ENCODE measurements at regions not wholly inside any gene's neighbourhood (a gene's known extent, or its start where the extent isn't known, plus 50 kb on each side); places are given as distances from the start of the nearest gene placed in this dataset.

DNA sequence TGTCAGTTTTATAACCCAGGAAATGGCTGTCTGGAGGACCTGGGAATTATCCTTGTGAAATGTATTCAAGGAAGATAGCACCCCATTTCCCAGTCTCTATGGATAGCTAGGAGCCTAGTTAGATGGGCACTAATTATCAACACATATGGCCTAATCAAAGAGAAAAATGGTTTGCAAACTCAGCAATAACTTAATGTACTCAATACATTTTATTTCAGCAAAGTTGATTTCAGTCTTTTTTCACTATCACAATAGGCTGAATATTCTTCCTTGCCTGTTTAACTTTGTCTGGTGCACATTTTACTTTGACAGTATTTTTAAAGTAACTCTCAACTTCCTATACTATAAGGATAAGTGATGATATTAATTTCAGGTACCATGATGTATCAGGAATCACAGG lies 756.3 kb downstream of the CCDC85A start:
- no peak overlapping the region for H3K27ac ChIP-seq
- no peaks in the 10 kb centered on the region for H3K9me3 ChIP-seq
- no peaks in the 10 kb centered on the region for H3K4me1 ChIP-seq
- no peak for DNase-seq
- H3K36me3 ChIP-seq = no peaks in the 10 kb centered on the region
- H3K4me3 ChIP-seq = no peak overlapping the region
- intact Hi-C loops (cut with DNase I) = no loop called here
- H3K27me3 ChIP-seq = no peaks in the 10 kb centered on the region
- ATAC-seq = no peak
- TF ChIP-seq POLR2A (IDR thresholded peaks at IDR 0.05) = no peak
- TF ChIP-seq, protein P1, sequence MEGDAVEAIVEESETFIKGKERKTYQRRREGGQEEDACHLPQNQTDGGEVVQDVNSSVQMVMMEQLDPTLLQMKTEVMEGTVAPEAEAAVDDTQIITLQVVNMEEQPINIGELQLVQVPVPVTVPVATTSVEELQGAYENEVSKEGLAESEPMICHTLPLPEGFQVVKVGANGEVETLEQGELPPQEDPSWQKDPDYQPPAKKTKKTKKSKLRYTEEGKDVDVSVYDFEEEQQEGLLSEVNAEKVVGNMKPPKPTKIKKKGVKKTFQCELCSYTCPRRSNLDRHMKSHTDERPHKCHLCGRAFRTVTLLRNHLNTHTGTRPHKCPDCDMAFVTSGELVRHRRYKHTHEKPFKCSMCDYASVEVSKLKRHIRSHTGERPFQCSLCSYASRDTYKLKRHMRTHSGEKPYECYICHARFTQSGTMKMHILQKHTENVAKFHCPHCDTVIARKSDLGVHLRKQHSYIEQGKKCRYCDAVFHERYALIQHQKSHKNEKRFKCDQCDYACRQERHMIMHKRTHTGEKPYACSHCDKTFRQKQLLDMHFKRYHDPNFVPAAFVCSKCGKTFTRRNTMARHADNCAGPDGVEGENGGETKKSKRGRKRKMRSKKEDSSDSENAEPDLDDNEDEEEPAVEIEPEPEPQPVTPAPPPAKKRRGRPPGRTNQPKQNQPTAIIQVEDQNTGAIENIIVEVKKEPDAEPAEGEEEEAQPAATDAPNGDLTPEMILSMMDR (IDR thresholded peaks at IDR 0.05) = no peak

DNA sequence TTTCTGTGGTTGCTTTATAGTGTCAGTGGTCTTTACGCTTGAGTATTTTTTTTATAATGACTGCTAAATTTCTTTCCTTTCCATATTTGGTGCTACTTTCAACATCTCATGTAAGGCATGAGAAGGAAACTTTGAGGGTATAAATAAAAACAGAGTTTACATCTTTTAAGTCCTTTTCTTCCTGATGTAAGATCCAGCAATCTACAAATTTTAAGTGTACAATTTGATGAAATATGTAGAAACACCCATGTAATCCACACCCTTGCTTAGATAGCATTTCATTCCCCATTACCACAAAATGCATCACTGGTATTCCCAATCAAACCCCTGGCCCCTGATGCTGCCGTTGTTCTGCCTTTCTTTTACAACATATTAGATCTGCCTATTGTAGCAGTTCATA lies 769.1 kb downstream of the CCDC85A start:
- Histone ChIP-seq H3K4me1 (no peaks in the 10 kb centered on the region), H3K36me3 (no peaks in the 10 kb centered on the region), H3K27ac (no peak overlapping the region), H3K27me3 (no peaks in the 10 kb centered on the region), H3K9me3 (peaks cover 0 to 3% (median 0%) of the 10 kb centered on the region in 4 donors), H3K4me3 (no peak overlapping the region)
- no peak for TF ChIP-seq POLR2A (IDR thresholded peaks at IDR 0.05)
- TF ChIP-seq, protein P1 (IDR thresholded peaks at IDR 0.05) = no peak
- DNase-seq (no peak), ATAC-seq (no peak)
- whole genome bisulfite sequencing (ENCODE audit: insufficient coverage, low coverage, low lambda C conversion rate, missing lambda C conversion rate) = 61% methylated on average over 2 of the region's 2 CpGs
- intact Hi-C loops (cut with DNase I) = no loop called here

DNA sequence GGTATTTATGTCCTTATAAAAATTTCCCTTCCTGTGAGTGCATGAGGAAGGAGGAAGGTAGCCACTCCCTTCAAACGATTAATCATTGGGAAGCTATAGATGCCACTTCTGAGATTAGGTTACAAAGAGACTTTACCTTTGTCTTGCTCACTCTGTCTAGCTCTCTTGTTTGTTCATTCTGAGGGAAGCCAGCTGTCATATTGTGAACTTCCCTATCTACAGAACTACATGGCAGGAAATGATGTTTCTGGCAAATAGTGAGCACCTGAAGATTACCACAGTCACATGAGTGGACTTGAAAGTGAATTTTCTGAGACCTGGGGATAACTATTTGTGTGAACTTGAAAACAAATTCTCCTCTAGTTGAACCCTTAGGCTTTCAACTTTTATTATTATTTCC lies 776.8 kb downstream of the CCDC85A start:
- no peaks in the 10 kb centered on the region for H3K27me3 ChIP-seq
- intact Hi-C loops (cut with DNase I) = no loop called here
- ATAC-seq = no peak
- no peak overlapping the region for H3K4me3 ChIP-seq
- no peaks in the 10 kb centered on the region for H3K4me1 ChIP-seq
- H3K27ac ChIP-seq = no peak overlapping the region
- TF ChIP-seq, protein P1 (IDR thresholded peaks at IDR 0.05) = no peak
- no peak for TF ChIP-seq POLR2A (IDR thresholded peaks at IDR 0.05)
- peaks cover 0 to 6% (median 0%) of the 10 kb centered on the region in 4 donors for H3K9me3 ChIP-seq
- no peaks in the 10 kb centered on the region for H3K36me3 ChIP-seq
- DNase-seq = no peak
- WGBS (ENCODE audit: insufficient coverage, low coverage, low lambda C conversion rate, missing lambda C conversion rate) = 36% methylated on average over 1 of the region's 1 CpG

DNA sequence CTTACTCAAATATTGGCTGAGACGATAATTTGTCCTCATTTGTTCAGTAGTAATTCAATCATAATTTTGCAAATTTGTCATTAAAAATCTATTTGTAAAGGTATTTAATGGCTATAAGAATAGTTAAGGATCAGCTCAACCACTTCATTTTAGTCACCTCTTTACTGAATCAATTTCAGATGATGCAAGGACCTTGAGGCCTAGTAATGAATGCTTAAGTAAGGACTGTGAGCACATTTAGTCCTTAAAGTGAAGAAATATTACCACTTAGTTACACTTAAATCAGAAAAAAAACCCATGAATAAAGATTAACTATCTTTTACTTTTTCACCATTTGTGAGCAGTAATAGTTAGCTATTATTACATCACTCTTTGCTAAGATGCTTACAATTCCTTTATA lies 778.9 kb downstream of the CCDC85A start:
- no peak for TF ChIP-seq POLR2A (IDR thresholded peaks at IDR 0.05)
- TF ChIP-seq, protein P1 (IDR thresholded peaks at IDR 0.05) = no peak
- ATAC-seq (no peak), DNase-seq (no peak)
- intact Hi-C loops (cut with DNase I) = no loop called here
- Histone ChIP-seq H3K9me3 (peaks cover 0 to 5% (median 0%) of the 10 kb centered on the region in 4 donors), H3K4me3 (no peak overlapping the region), H3K27me3 (no peaks in the 10 kb centered on the region), H3K36me3 (no peaks in the 10 kb centered on the region), H3K27ac (no peak overlapping the region), H3K4me1 (no peaks in the 10 kb centered on the region)
- 87% methylated on average over 1 of the region's 1 CpG for WGBS (ENCODE audit: insufficient coverage, low coverage, low lambda C conversion rate, missing lambda C conversion rate)

DNA sequence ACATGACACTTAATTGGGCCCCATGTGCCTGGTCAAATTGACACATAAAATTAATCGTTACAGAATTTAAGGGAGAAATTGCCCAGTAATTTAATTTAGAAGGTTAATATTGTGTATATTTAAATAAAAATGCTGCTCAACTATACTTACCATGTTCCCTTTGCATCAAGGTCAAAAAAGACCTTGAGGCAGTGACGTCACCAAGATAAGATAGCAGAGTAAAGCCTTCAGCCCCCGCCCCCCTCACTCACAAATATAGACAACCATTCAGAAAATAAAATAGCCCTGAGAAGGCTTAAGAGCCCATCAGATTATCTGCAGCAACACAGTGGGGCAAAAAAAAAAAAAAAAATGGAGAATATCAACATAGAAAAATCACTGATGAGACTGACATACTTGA lies 785.7 kb downstream of the CCDC85A start:
- no peak for ATAC-seq
- intact Hi-C loops (cut with DNase I) = no loop called here
- 61% methylated on average over 3 of the region's 3 CpGs for WGBS (ENCODE audit: insufficient coverage, low coverage, low lambda C conversion rate, missing lambda C conversion rate)

More for the DNA sequence above, 785.7 kb downstream of the CCDC85A start:
- H3K4me3 ChIP-seq = no peak overlapping the region
- H3K36me3 ChIP-seq = no peaks in the 10 kb centered on the region
- no peaks in the 10 kb centered on the region for H3K4me1 ChIP-seq
- no peaks in the 10 kb centered on the region for H3K9me3 ChIP-seq
- no peak for DNase-seq
- no peaks in the 10 kb centered on the region for H3K27me3 ChIP-seq
- no peak overlapping the region for H3K27ac ChIP-seq
- no peak for TF ChIP-seq POLR2A (IDR thresholded peaks at IDR 0.05)
- TF ChIP-seq, protein P1 (IDR thresholded peaks at IDR 0.05) = no peak
